Coronary artery (tissue), 2 donors: ENCODE measurements at regions not wholly inside any gene's neighbourhood (a gene's known extent, or its start where the extent isn't known, plus 50 kb on each side); places are given as distances from the start of the nearest gene placed in this dataset.

Experiments
- DNase-seq: peaks from one replicate; pipeline ENCODE4 v3.0.0-alpha.2; 2017; ENCODE audit warnings: low spot score
- H3K27ac ChIP-seq, 2 donors: fragments of 200-600 bp; sonication (generic); one replicate each; pipeline ENCODE4 v1.5.1; 2016 to 2019
- H3K4me3 ChIP-seq: fragments of 200-600 bp; sonication (generic); 2 replicates; pipeline ENCODE4 v1.5.1; 2016; ENCODE audit warnings: mild to moderate bottlenecking, moderate library complexity
- CTCF ChIP-seq: fragments of 200-600 bp; sonication (generic); IDR thresholded peaks from one replicate; pipeline ENCODE4 v1.5.1; 2019; ENCODE audit warnings: antibody characterized with exemption

- TF ChIP-seq CTCF: no peak
Observed at GRCh38 chr5:58403822-58404433, 56.0 kb downstream of the PLK2 start.

GRCh38 chr5:58401701-58402100, 58.2 kb downstream of the PLK2 start:
- Histone ChIP-seq H3K4me3 (no peak overlapping the region), H3K27ac (no peak overlapping the region)
- no peak for TF ChIP-seq CTCF
- DNase-seq: no peak

More at GRCh38 chr5:58403822-58404433, 56.0 kb downstream of the PLK2 start:
- no peak for DNase-seq
- Histone ChIP-seq H3K27ac (no peak overlapping the region), H3K4me3 (no peak overlapping the region)

- TF ChIP-seq CTCF: no peak
- Histone ChIP-seq H3K27ac (no peak overlapping the region), H3K4me3 (no peak overlapping the region)
- no peak for DNase-seq
Observed at GRCh38 chr5:58400737-58401136, 59.1 kb downstream of the PLK2 start.

GRCh38 chr5:58399951-58400350, 59.9 kb downstream of the PLK2 start:
- no peak overlapping the region for H3K27ac ChIP-seq

GRCh38 chr5:58394339-58394738, 65.5 kb downstream of the PLK2 start:
- Histone ChIP-seq H3K4me3 (no peak overlapping the region), H3K27ac (no peak overlapping the region)
- no peak for TF ChIP-seq CTCF
- DNase-seq: no peak

More at GRCh38 chr5:58399951-58400350, 59.9 kb downstream of the PLK2 start:
- DNase-seq: no peak
- H3K4me3 ChIP-seq: no peak overlapping the region
- no peak for TF ChIP-seq CTCF

DNA sequence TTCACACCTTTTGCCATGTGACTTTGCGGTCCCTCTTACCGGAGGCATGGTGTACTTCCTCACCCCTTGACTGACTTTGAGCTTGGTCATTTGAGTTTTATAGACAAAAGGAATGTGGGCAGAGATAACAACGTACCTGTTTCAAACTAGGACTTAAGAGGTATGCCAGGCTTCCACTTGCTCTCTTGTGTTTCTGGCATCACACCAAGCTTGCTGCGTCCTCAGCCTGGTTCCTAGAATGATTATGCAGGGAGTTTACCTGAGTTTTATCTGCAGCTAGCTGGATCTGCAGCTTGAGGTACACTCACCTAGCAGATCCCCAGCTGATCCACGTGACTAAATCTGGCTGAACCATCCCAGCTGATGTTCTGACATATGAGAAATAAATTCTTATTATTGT, 66.2 kb downstream of the PLK2 start:
- no peak for DNase-seq
- Histone ChIP-seq H3K4me3 (no peak overlapping the region), H3K27ac (no peak overlapping the region)
- TF ChIP-seq CTCF: no peak

DNA sequence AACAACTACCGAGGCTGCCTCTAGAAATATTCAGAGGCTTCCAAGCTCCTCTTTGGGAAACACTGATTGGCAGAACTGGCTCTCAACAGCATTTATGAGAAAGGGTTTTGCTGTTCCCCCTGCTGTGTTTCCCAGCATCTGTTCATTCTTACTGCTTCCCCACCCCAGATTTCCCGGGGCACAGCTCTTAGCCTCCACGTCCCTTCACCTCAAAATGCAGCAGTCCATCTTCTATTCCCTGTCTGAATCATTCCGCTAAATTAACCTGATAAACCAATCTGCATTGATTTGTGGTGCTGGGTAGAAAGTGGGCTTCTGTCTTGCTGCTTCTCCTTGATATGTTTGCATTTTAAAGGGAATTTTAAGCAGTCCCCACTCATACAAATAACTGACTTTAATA, 67.4 kb downstream of the PLK2 start:
- TF ChIP-seq CTCF: no peak
- DNase-seq: no peak
- Histone ChIP-seq H3K27ac (no peak overlapping the region), H3K4me3 (no peak overlapping the region)
